Lower lobe of right lung (tissue), 2 donors: ENCODE measurements at regions not wholly inside any gene's neighbourhood (a gene's known extent, or its start where the extent isn't known, plus 50 kb on each side); places are given as distances from the start of the nearest gene placed in this dataset.
"Not testable (repeated sequence)": the region's sequence is repeated elsewhere in the genome, so short reads cannot be mapped to it uniquely, and the experiment has no call there.

Source experiments
- ATAC-seq, 2 donors: fragments of 200-7000 bp; cut with Tn5 transposase; one replicate each; pipeline ENCODE4 v1.9.1; 2020 to 2022; ENCODE audit warnings: mild to moderate bottlenecking in 2 of 2, moderate library complexity in 2 of 2
- DNase-seq: peaks from one replicate; pipeline ENCODE4 v3.0.0-alpha.2; 2020
- H3K27ac ChIP-seq: fragments of 200-600 bp; one replicate; pipeline ENCODE4 v1.8.0; 2022
- H3K27me3 ChIP-seq: fragments of 200-600 bp; one replicate; pipeline ENCODE4 v1.8.0; 2022; ENCODE audit warnings: low read depth
- H3K36me3 ChIP-seq: fragments of 200-600 bp; one replicate; pipeline ENCODE4 v1.8.0; 2022; ENCODE audit warnings: mild to moderate bottlenecking
- H3K4me1 ChIP-seq: fragments of 200-600 bp; one replicate; pipeline ENCODE4 v1.8.0; 2022
- H3K4me3 ChIP-seq: fragments of 200-600 bp; one replicate; pipeline ENCODE4 v1.8.0; 2022; ENCODE audit warnings: mild to moderate bottlenecking
- H3K9me3 ChIP-seq: fragments of 200-600 bp; one replicate; pipeline ENCODE4 v1.8.0; 2022
- intact Hi-C: fragments of 100-400 bp; cut with DNase I; formaldehyde crosslinking; loops from one replicate; pipeline ENCODE4 v1.11.0; 2022
- TF ChIP-seq, protein P1 (sequence below): fragments of 200-600 bp; IDR thresholded peaks from one replicate; pipeline ENCODE4 v1.8.0; 2022; ENCODE audit warnings: antibody characterized with exemption, mild to moderate bottlenecking
- donor health status: DM: no; HTN: yes; CAD: no; lungs with severe emphysema.

DNA sequence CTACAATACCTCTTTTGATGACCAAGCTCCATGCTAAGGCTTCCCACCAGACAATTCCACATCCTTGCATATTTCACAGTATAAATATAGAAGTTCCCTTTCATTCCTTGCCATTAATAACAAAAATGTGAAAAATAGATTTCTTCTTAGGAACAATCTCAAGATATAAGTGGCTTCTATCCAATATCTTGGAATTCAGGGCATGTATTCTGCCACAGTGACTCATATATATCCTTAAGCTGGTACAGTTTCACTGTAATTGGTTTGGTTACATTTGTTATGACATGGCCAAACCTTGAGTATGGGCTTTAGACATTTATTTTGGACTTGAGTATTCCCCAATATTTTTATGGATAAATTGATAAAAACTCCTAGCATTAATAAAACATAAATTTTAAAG lies 181.7 kb upstream of the DDX53 start:
- intact Hi-C loops, result no loop called here
- Histone ChIP-seq H3K27me3 (no peaks in the 10 kb centered on the region), H3K4me3 (no peak overlapping the region), H3K9me3 (no peaks in the 10 kb centered on the region), H3K4me1 (no peaks in the 10 kb centered on the region), H3K27ac (no peak overlapping the region), H3K36me3 (no peaks in the 10 kb centered on the region)
- no peak for ATAC-seq
- TF ChIP-seq, protein P1, sequence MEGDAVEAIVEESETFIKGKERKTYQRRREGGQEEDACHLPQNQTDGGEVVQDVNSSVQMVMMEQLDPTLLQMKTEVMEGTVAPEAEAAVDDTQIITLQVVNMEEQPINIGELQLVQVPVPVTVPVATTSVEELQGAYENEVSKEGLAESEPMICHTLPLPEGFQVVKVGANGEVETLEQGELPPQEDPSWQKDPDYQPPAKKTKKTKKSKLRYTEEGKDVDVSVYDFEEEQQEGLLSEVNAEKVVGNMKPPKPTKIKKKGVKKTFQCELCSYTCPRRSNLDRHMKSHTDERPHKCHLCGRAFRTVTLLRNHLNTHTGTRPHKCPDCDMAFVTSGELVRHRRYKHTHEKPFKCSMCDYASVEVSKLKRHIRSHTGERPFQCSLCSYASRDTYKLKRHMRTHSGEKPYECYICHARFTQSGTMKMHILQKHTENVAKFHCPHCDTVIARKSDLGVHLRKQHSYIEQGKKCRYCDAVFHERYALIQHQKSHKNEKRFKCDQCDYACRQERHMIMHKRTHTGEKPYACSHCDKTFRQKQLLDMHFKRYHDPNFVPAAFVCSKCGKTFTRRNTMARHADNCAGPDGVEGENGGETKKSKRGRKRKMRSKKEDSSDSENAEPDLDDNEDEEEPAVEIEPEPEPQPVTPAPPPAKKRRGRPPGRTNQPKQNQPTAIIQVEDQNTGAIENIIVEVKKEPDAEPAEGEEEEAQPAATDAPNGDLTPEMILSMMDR, result no peak
- DNase-seq, result no peak

DNA sequence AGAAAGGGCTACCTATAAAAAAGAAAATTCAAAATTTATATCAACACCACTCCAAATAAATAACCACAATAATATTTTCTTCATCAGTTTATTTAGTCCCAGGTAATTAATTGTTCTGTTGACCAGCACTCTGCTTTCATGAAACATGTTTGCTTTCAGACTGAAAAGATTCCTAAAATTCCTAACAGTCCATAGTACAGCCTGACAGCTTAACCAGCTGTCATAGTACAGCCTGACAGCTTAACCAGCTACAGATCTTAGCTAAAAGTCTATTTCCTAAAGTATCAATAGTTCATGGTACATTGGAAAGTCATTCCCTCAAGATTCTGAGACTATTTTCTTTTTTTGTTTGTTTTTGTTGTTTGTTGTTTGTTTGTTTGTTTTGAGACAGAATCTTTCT lies 144.1 kb upstream of the DDX53 start:
- ATAC-seq (no peak), DNase-seq (no peak)
- H3K4me1 ChIP-seq, result no peaks in the 10 kb centered on the region
- no peak overlapping the region for H3K27ac ChIP-seq
- no peaks in the 10 kb centered on the region for H3K27me3 ChIP-seq
- no peak overlapping the region for H3K4me3 ChIP-seq
- H3K36me3 ChIP-seq, result no peaks in the 10 kb centered on the region
- TF ChIP-seq, protein P1, result no peak
- intact Hi-C loops, result no loop called here
- no peaks in the 10 kb centered on the region for H3K9me3 ChIP-seq

DNA sequence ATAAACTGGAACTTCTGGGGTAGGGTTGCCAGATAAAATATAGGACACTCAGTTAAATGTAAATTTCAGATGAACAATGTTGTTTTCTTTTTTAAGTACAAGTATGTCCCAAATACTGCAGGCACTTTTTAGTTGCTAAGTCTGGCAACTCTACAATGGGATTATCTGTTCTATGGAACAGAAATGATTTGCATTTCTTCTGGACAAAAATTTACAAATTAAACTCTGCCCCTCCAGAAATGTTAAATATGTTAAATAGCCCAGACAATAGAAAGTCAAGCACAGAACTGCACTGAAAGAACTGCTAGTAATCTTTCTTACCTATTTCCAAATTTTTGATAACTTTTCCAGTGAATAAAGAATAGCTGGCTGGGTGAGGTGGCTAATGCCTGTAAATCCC lies 140.1 kb upstream of the DDX53 start:
- no peak for ATAC-seq
- no peaks in the 10 kb centered on the region for H3K36me3 ChIP-seq
- no peaks in the 10 kb centered on the region for H3K27me3 ChIP-seq
- no peak for DNase-seq
- H3K4me3 ChIP-seq, result no peak overlapping the region
- H3K27ac ChIP-seq, result no peak overlapping the region
- TF ChIP-seq, protein P1, result no peak
- H3K9me3 ChIP-seq, result no peaks in the 10 kb centered on the region
- intact Hi-C loops, result no loop called here
- H3K4me1 ChIP-seq, result no peaks in the 10 kb centered on the region

DNA sequence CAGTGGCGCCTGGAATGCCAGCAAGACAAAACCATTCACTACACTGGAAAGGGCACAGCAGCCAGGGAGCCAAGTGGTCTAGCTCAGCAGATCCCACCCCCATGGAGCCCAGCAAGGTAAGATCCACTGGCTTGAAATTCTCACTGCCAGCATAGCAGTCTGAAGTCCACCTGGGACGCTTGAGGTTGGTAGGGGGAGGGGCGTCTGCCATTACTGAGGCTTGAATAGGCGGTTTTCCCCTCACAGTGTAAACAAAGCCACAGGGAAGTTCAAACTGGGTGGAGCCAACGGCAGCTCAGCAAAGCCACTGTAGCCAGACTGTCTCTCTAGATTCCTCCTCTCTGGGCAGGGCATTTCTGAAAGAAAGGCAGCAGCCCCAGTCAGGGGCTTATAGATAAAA lies 133.0 kb upstream of the DDX53 start:
- intact Hi-C loops, H3K9me3 ChIP-seq, H3K27me3 ChIP-seq, ATAC-seq, H3K27ac ChIP-seq, H3K4me1 ChIP-seq, DNase-seq, H3K4me3 ChIP-seq, H3K36me3 ChIP-seq: not testable (repeated sequence)

DNA sequence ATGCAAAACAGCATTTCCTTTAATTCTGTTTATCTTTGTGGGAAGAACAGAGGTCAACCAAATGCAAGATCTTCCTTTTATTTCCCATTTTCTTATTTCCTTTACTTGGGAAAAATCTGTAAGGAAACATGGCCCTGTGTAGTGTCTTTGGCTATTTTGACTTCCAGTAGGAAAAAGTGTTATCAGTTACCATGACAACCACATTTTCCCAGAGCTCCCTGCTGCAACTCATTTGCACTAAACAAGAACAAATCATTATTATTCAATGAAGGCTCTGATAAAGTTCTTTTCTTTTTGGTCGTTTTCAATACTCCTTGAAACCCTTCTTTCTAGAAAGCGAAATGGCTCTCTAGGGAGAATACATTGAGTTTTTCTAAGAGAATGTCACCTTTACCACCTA lies 117.2 kb upstream of the DDX53 start:
- intact Hi-C loops, result no loop called here
- DNase-seq (no peak), ATAC-seq (no peak)
- H3K36me3 ChIP-seq, result no peaks in the 10 kb centered on the region
- H3K27me3 ChIP-seq, result no peaks in the 10 kb centered on the region
- TF ChIP-seq, protein P1, result no peak
- H3K4me3 ChIP-seq, result no peak overlapping the region
- no peak overlapping the region for H3K27ac ChIP-seq
- H3K4me1 ChIP-seq, result no peaks in the 10 kb centered on the region
- H3K9me3 ChIP-seq, result no peaks in the 10 kb centered on the region

DNA sequence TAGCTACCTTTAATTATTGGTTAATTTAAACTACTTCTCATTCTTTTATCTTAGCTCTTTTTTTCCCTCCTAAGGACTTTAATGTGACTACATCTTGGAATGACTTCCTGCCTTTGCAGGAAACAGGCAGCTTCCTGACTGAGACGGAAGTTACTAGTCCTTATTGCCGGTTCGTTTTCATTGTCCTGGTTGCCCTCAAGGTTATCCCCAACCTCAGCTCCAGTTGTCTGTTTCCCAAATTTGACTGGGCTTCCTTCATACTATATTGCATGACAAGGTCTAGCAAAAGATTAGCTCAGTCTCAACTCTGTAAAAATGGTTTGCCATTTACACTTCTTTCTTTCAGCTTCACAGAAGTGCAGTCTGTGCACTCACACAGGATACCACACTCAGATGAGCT lies 109.9 kb upstream of the DDX53 start:
- no peaks in the 10 kb centered on the region for H3K9me3 ChIP-seq
- intact Hi-C loops, result no loop called here
- ATAC-seq (no peak), DNase-seq (no peak)
- H3K27ac ChIP-seq, result no peak overlapping the region
- H3K36me3 ChIP-seq, result no peaks in the 10 kb centered on the region
- TF ChIP-seq, protein P1, result no peak
- H3K27me3 ChIP-seq, result no peaks in the 10 kb centered on the region
- H3K4me1 ChIP-seq, result no peaks in the 10 kb centered on the region
- H3K4me3 ChIP-seq, result no peak overlapping the region
